Colonic mucosa (tissue), 4 donors: ENCODE measurements at regions not wholly inside any gene's neighbourhood (a gene's known extent, or its start where the extent isn't known, plus 50 kb on each side); places are given as distances from the start of the nearest gene placed in this dataset.

Experiments
- DNase-seq: peaks from one replicate; pipeline ENCODE4 v3.0.0-alpha.2; 2020
- H3K27ac ChIP-seq: fragments of 200-600 bp; one replicate; pipeline ENCODE4 v1.8.0; 2021
- H3K27me3 ChIP-seq: fragments of 200-600 bp; one replicate; pipeline ENCODE4 v1.8.0; 2021
- H3K36me3 ChIP-seq: fragments of 200-600 bp; one replicate; pipeline ENCODE4 v1.8.0; 2021
- H3K4me1 ChIP-seq: fragments of 200-600 bp; one replicate; pipeline ENCODE4 v1.8.0; 2021; ENCODE audit warnings: mild to moderate bottlenecking
- H3K4me3 ChIP-seq: fragments of 200-600 bp; one replicate; pipeline ENCODE4 v1.8.0; 2021
- H3K9ac ChIP-seq, 2 donors: one replicate each; pipeline ENCODE4 v1.7.0; 2013; ENCODE audit warnings: control low read depth in 2 of 2, low read depth in 2 of 2, low read length in 2 of 2
- H3K9me3 ChIP-seq: fragments of 200-600 bp; one replicate; pipeline ENCODE4 v1.8.0; 2021
- CTCF ChIP-seq: fragments of 200-600 bp; IDR thresholded peaks from one replicate; pipeline ENCODE4 v1.8.0; 2022; ENCODE audit warnings: antibody characterized with exemption, mild to moderate bottlenecking
- intact Hi-C: fragments of 100-400 bp; cut with DNase I; formaldehyde crosslinking; loops from one replicate; pipeline ENCODE4 v1.14.1; 2022
- donor health status: healthy.
- donor health status: DM: no; HTN: no; CAD: no.
- donor health status: DM: no; HTN: no; CAD: no.

DNA sequence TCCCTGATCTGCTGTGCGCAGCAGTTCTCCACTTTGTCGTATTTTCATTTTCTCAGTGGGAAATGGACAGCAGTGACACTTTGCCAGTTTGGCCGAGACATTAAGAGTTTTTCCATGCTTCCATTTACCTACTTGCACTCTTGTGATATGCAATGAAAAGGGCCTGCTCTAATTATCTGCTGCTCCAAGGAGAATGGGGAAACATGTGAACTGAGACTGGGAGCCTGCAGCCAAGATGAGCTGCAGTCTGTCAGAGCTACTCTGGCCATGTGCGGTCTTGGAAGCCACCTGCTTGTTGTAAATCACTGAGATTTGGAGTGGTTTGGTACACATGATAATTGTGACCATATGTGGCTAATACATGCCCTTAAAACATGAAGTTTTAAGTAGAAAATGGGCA lies 586.6 kb upstream of the POT1 start:
- H3K27me3 ChIP-seq = no peaks in the 10 kb centered on the region
- no peak for DNase-seq

DNA sequence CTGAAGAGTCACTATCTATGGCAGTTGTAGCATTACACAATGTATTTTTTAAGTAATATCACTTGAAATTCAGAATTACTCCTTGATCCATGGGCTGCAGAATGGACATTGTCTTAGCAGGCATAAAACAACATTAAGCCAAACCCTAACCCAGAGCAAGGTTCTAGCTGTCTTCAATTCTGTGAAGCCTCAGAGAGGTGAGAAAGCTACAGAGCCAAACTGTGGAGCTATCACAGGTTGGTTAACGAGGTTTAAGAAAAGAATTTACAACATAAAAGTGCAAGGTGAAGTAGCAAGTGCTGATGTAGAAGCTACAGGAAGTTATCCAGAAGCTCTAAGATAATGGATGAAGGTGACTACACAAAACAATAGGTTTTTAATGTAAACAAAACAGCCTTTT lies 582.7 kb upstream of the POT1 start:
- Histone ChIP-seq H3K27me3 (no peaks in the 10 kb centered on the region), H3K4me1 (no peaks in the 10 kb centered on the region), H3K27ac (no peak overlapping the region), H3K9ac (no peak overlapping the region), H3K9me3 (no peaks in the 10 kb centered on the region), H3K4me3 (no peak overlapping the region), H3K36me3 (no peaks in the 10 kb centered on the region)
- DNase-seq = no peak
- TF ChIP-seq CTCF = no peak
- intact Hi-C loops = no loop called here

More for the DNA sequence above, 586.6 kb upstream of the POT1 start:
- Histone ChIP-seq H3K9ac (no peak overlapping the region), H3K4me3 (no peak overlapping the region), H3K4me1 (no peaks in the 10 kb centered on the region), H3K36me3 (no peaks in the 10 kb centered on the region), H3K27ac (no peak overlapping the region), H3K9me3 (no peaks in the 10 kb centered on the region)
- intact Hi-C loops = no loop called here
- no peak for TF ChIP-seq CTCF

DNA sequence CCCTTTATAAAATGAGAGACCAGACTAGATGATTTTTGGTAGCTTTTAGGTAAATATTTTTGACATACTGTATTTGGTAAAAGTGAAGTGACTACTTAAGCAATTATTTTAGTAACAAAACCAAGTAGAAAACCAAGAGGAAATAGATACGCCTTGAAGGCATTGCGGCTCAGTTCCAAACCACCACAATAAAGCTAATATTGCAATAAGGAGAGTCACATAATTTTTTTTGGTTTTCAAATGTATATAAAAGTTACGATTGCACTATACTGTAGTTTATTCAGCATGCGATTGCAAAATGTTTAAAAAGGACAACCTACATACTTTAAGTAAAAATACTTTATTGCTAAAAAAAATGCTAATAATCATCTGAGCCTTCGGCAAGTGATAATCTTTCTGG lies 581.7 kb upstream of the POT1 start:
- intact Hi-C loops = no loop called here
- TF ChIP-seq CTCF = no peak

DNA sequence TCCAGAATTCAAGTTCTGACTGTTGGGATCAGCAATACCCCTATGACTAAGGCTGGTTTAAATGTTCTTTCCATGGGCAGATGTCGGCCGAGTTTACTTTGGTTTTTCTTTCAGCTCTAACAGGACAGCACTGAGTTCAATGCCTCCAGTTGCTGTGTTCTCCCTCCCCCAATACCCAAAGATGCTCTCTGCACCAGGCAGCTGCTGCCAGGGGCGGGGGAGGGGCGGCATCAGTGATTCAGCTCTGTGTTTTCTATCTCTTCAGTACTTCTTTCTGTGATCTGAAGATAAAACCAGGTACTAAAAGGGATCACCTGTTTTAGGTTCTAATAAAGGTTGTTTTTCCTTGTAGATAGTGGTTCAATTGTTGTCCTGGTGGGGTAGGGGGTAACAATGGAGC lies 576.7 kb upstream of the POT1 start:
- no peaks in the 10 kb centered on the region for H3K36me3 ChIP-seq
- H3K9me3 ChIP-seq = no peaks in the 10 kb centered on the region
- H3K27me3 ChIP-seq = no peaks in the 10 kb centered on the region
- TF ChIP-seq CTCF = no peak
- H3K4me3 ChIP-seq = no peak overlapping the region
- intact Hi-C loops = no loop called here
- no peak overlapping the region for H3K27ac ChIP-seq
- no peaks in the 10 kb centered on the region for H3K4me1 ChIP-seq
- no peak for DNase-seq
- no peak overlapping the region for H3K9ac ChIP-seq

More for the DNA sequence above, 581.7 kb upstream of the POT1 start:
- H3K36me3 ChIP-seq = no peaks in the 10 kb centered on the region
- H3K4me1 ChIP-seq = no peaks in the 10 kb centered on the region
- no peak overlapping the region for H3K27ac ChIP-seq
- H3K9ac ChIP-seq = no peak overlapping the region
- DNase-seq = no peak
- H3K9me3 ChIP-seq = no peaks in the 10 kb centered on the region
- H3K27me3 ChIP-seq = no peaks in the 10 kb centered on the region
- no peak overlapping the region for H3K4me3 ChIP-seq

DNA sequence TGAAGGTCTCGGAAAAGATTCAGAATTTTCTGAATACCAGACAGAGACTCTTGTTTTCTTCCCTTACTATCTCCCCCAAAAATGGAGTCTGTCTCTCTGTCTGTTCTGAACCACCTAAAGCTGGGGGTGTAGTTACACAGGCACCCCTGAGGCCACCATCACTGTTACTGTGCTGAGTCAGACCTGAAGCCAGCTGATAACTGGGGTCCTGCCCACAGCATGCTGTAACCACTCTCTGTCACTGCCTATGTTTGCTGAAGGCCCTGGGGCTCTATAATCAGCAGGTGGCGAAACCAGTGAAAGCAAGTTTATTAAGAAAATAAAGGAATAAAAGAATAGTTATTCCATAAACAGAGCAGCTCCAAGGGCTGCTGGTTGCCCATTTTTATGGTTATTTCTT lies 575.2 kb upstream of the POT1 start:
- no peak overlapping the region for H3K9ac ChIP-seq
- H3K27me3 ChIP-seq = no peaks in the 10 kb centered on the region
- intact Hi-C loops = no loop called here
- no peaks in the 10 kb centered on the region for H3K36me3 ChIP-seq
- no peak for DNase-seq
- no peak overlapping the region for H3K27ac ChIP-seq
- no peak overlapping the region for H3K4me3 ChIP-seq
- no peak for TF ChIP-seq CTCF
- no peaks in the 10 kb centered on the region for H3K4me1 ChIP-seq
- H3K9me3 ChIP-seq = no peaks in the 10 kb centered on the region

GRCh38 chr7:125495997-125496396 lies 566.4 kb upstream of the POT1 start:
- intact Hi-C loops = no loop called here
- no peak for DNase-seq
- Histone ChIP-seq H3K4me1 (no peaks in the 10 kb centered on the region), H3K9me3 (no peaks in the 10 kb centered on the region), H3K9ac (no peak overlapping the region), H3K27ac (no peak overlapping the region), H3K4me3 (no peak overlapping the region), H3K36me3 (no peaks in the 10 kb centered on the region), H3K27me3 (no peaks in the 10 kb centered on the region)
- TF ChIP-seq CTCF = no peak
